ENCODE measurements at regions not wholly inside any gene's neighbourhood (a gene's known extent, or its start where the extent isn't known, plus 50 kb on each side); places are given as distances from the start of the nearest gene placed in this dataset.

GRCh38 chr9:88725300-88726019 is 190.5 kb downstream of the NXNL2 start:
- DNase-seq (ENCODE audit: low spot score in 2 of 2) = no peak
- TF ChIP-seq POLR2A (IDR thresholded peaks at IDR 0.05) = no peak
- TF ChIP-seq, protein P1, sequence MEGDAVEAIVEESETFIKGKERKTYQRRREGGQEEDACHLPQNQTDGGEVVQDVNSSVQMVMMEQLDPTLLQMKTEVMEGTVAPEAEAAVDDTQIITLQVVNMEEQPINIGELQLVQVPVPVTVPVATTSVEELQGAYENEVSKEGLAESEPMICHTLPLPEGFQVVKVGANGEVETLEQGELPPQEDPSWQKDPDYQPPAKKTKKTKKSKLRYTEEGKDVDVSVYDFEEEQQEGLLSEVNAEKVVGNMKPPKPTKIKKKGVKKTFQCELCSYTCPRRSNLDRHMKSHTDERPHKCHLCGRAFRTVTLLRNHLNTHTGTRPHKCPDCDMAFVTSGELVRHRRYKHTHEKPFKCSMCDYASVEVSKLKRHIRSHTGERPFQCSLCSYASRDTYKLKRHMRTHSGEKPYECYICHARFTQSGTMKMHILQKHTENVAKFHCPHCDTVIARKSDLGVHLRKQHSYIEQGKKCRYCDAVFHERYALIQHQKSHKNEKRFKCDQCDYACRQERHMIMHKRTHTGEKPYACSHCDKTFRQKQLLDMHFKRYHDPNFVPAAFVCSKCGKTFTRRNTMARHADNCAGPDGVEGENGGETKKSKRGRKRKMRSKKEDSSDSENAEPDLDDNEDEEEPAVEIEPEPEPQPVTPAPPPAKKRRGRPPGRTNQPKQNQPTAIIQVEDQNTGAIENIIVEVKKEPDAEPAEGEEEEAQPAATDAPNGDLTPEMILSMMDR (IDR thresholded peaks at IDR 0.05) = no peak
- intact Hi-C loops (cut with DNase I; ENCODE audit: low total_unique reads) = no loop called here
- H3K4me3 ChIP-seq (ENCODE audit: low read depth, poor library complexity, severe bottlenecking) = no peak overlapping the region
- 79 to 92% methylated on average over 3 of the region's 3 CpGs for WGBS, 2 donors

- no peak overlapping the region for H3K4me3 ChIP-seq (ENCODE audit: low read depth, poor library complexity, severe bottlenecking)
- intact Hi-C loops (cut with DNase I; ENCODE audit: low total_unique reads) = no loop called here
- DNase-seq (ENCODE audit: low spot score in 2 of 2) = no peak
- TF ChIP-seq, protein P1 (IDR thresholded peaks at IDR 0.05) = no peak
- no peak for TF ChIP-seq POLR2A (IDR thresholded peaks at IDR 0.05)
- 95 to 98% methylated on average over 2 of the region's 2 CpGs for WGBS, 2 donors
Measured at GRCh38 chr9:88726803-88727202, 191.8 kb downstream of the NXNL2 start.

GRCh38 chr9:88730780-88731179 is 195.8 kb downstream of the NXNL2 start:
- WGBS, 2 donors = 78 to 84% methylated on average over 1 of the region's 1 CpG
- intact Hi-C loops (cut with DNase I; ENCODE audit: low total_unique reads) = no loop called here
- no peak overlapping the region for H3K4me3 ChIP-seq (ENCODE audit: low read depth, poor library complexity, severe bottlenecking)
- TF ChIP-seq POLR2A (IDR thresholded peaks at IDR 0.05) = no peak
- TF ChIP-seq, protein P1 (IDR thresholded peaks at IDR 0.05) = no peak
- DNase-seq (ENCODE audit: low spot score in 2 of 2) = no peak

GRCh38 chr9:88732128-88732527 is 197.2 kb downstream of the NXNL2 start:
- 85 to 88% methylated on average over 4 of the region's 4 CpGs for WGBS, 2 donors
- intact Hi-C loops (cut with DNase I; ENCODE audit: low total_unique reads) = no loop called here
- TF ChIP-seq POLR2A (IDR thresholded peaks at IDR 0.05) = no peak
- TF ChIP-seq, protein P1 (IDR thresholded peaks at IDR 0.05) = no peak
- no peak overlapping the region for H3K4me3 ChIP-seq (ENCODE audit: low read depth, poor library complexity, severe bottlenecking)
- DNase-seq (ENCODE audit: low spot score in 2 of 2) = no peak

DNA sequence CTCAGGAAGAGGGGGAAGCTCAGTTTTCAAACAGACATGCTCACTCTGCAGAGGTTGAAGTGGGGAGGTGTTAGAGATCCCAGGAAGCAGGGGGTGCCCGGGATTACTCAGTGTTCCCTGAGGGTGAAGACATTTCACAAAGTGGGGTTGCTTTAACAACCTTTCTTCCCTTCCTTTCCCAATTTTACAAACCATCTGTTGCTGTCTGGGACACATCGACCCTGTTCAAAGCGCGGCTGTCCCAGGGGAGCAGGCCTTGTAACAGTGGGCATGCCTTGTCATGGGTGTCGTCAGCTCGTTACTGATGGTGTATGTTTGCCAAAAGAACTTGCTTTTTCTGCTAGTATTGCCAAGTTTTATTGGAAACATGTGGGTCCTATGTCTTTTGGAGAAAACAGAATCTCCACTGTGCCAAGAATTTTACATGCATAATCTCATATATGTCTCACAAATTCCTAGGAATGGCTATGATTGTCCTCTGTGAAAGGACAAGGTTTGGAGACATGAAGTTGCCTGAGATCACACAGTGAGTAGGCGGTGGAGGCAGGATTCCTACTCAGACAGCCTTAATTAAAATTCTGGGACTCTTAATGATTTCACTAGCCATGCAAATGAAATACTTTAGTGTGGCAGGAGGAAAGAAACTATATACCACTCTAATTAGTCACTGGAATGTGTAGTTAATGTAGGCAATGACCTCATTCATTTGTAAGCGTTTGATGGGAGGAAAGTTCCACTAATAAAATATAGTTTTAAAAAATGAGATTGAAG is 198.9 kb downstream of the NXNL2 start:
- H3K4me3 ChIP-seq (ENCODE audit: low read depth, poor library complexity, severe bottlenecking) = no peak overlapping the region
- intact Hi-C loops (cut with DNase I; ENCODE audit: low total_unique reads) = no loop called here
- TF ChIP-seq, protein P1 (IDR thresholded peaks at IDR 0.05) = no peak
- TF ChIP-seq POLR2A (IDR thresholded peaks at IDR 0.05) = no peak
- WGBS, 2 donors = 24 to 35% methylated on average over 8 of the region's 8 CpGs
- no peak for DNase-seq (ENCODE audit: low spot score in 2 of 2)

Measured in lower leg skin (tissue), 4 donors.